IMR-90 (cell line): ENCODE measurements at regions not wholly inside any gene's neighbourhood (a gene's known extent, or its start where the extent isn't known, plus 50 kb on each side); places are given as distances from the start of the nearest gene placed in this dataset.

Source experiments
- ATAC-seq: fragments of 200-7000 bp; cut with Tn5 transposase; 2 replicates; pipeline ENCODE4 v1.9.1; 2020; ENCODE audit warnings: low read depth, mild to moderate bottlenecking, moderate library complexity
- BruUV-seq: library from RNA; stranded (reverse); fragments of 400-500 nt; replicated peaks from 2 replicates; lab custom pipeline; 2021; lab: Mats Ljungman, UMichigan
- CTCF ChIA-PET: fragments of 300-600 bp; formaldehyde crosslinking; extraction: SDS; loops from one replicate; lab custom pipeline; 2021; ENCODE audit warnings: antibody characterized with exemption; lab: Yijun Ruan, JAX
- POLR2A ChIA-PET: fragments of 300-600 bp; sonication (Branson Sonifier 250); formaldehyde crosslinking; loops from one replicate; lab custom pipeline; 2022; ENCODE audit warnings: antibody characterized with exemption; ENCODE audit not compliant: unreplicated experiment; lab: Charles Lee
- DNase-seq: peaks from one replicate; pipeline ENCODE4 v3.0.0; 2013
- H2AFZ ChIP-seq: replicated peaks from 2 replicates; pipeline ENCODE3; 2013; ENCODE audit warnings: low read length, mild to moderate bottlenecking; ENCODE audit not compliant: poor library complexity
- H2AK5ac ChIP-seq: 2 replicates; pipeline ENCODE4 v1.6.1; 2013; ENCODE audit warnings: low read depth, low read length, inconsistent platforms
- H2AK9ac ChIP-seq: replicated peaks from 2 replicates; pipeline ENCODE3; 2013; ENCODE audit warnings: mild to moderate bottlenecking, low read depth, low read length, moderate library complexity; ENCODE audit not compliant: poor library complexity
- H2BK120ac ChIP-seq: 2 replicates; pipeline ENCODE4 v1.6.1; 2013; ENCODE audit warnings: low read depth, low read length, inconsistent platforms
- H2BK15ac ChIP-seq: 3 replicates; pipeline ENCODE4 v1.6.1; 2013; ENCODE audit warnings: low read depth, low read length, inconsistent platforms
- H2BK20ac ChIP-seq: 2 replicates; pipeline ENCODE4 v1.6.1; 2013; ENCODE audit warnings: low read depth, mild to moderate bottlenecking, inconsistent platforms, low read length, moderate library complexity
- H2BK5ac ChIP-seq: 2 replicates; pipeline ENCODE4 v1.6.1; 2013; ENCODE audit warnings: mild to moderate bottlenecking, low read depth, low read length, inconsistent platforms; ENCODE audit not compliant: poor library complexity, severe bottlenecking
- H3K14ac ChIP-seq: replicated peaks from 2 replicates; pipeline ENCODE4 v1.6.1; 2013; ENCODE audit warnings: low read depth, low read length, inconsistent platforms
- H3K18ac ChIP-seq: 2 replicates; pipeline ENCODE4 v1.6.1; 2013; ENCODE audit warnings: low read depth, low read length, control low read depth
- H3K23ac ChIP-seq: 2 replicates; pipeline ENCODE4 v1.6.1; 2013; ENCODE audit warnings: low read depth, low read length, inconsistent platforms
- H3K27ac ChIP-seq: 2 replicates; pipeline ENCODE4 v1.5.1; 2013; ENCODE audit warnings: mild to moderate bottlenecking, control low read depth, low read length; ENCODE audit not compliant: insufficient read depth
- H3K27me3 ChIP-seq: 2 replicates; pipeline ENCODE4 v1.6.1; 2013; ENCODE audit warnings: low read length; ENCODE audit not compliant: control insufficient read depth, insufficient read depth
- H3K36me3 ChIP-seq: 2 replicates; pipeline ENCODE4 v1.6.1; 2013; ENCODE audit warnings: low read length, mixed read lengths; ENCODE audit not compliant: control insufficient read depth, insufficient read depth
- H3K4ac ChIP-seq: 2 replicates; pipeline ENCODE4 v1.6.1; 2013; ENCODE audit warnings: low read depth, low read length, inconsistent platforms
- H3K4me1 ChIP-seq: 2 replicates; pipeline ENCODE4 v1.6.1; 2013; ENCODE audit warnings: low read length, mixed read lengths; ENCODE audit not compliant: control insufficient read depth, insufficient read depth
- H3K4me2 ChIP-seq: 2 replicates; pipeline ENCODE4 v1.6.1; 2013; ENCODE audit warnings: low read depth, mild to moderate bottlenecking, control low read depth, low read length, moderate library complexity
- H3K4me3 ChIP-seq: 2 replicates; pipeline ENCODE4 v1.5.1; 2013; ENCODE audit warnings: low read depth, mild to moderate bottlenecking, control low read depth, low read length, moderate library complexity; ENCODE audit not compliant: insufficient read depth
- H3K56ac ChIP-seq: 2 replicates; pipeline ENCODE4 v1.6.1; 2013; ENCODE audit warnings: low read length, inconsistent platforms; ENCODE audit not compliant: insufficient read depth; ENCODE audit errors: extremely low read depth
- H3K79me1 ChIP-seq, 2 experiments: 2 replicates each; pipeline ENCODE4 v1.6.1; 2013; ENCODE audit warnings: low read length in 2 of 2, inconsistent platforms in 1 of 2, low read depth in 1 of 2
- H3K9ac ChIP-seq: 2 replicates; pipeline ENCODE4 v1.6.1; 2013; ENCODE audit warnings: low read depth, low read length, control low read depth
- H3K9me1 ChIP-seq: 2 replicates; pipeline ENCODE4 v1.6.1; 2013; ENCODE audit warnings: low read length, inconsistent platforms; ENCODE audit not compliant: insufficient read depth
- H3K9me3 ChIP-seq: 2 replicates; pipeline ENCODE4 v1.6.1; 2013; ENCODE audit warnings: low read length; ENCODE audit not compliant: control insufficient read depth, insufficient read depth
- H4K20me1 ChIP-seq: 2 replicates; pipeline ENCODE4 v1.6.1; 2013; ENCODE audit warnings: low read length, inconsistent platforms; ENCODE audit not compliant: insufficient read depth
- H4K5ac ChIP-seq: 2 replicates; pipeline ENCODE4 v1.6.1; 2013; ENCODE audit warnings: mild to moderate bottlenecking, low read depth, low read length, control low read depth
- H4K8ac ChIP-seq, 2 experiments: 2 replicates each; pipeline ENCODE4 v1.6.1; 2013; ENCODE audit warnings: low read depth in 2 of 2, low read length in 2 of 2, control low read depth in 1 of 2, inconsistent platforms in 1 of 2
- H4K91ac ChIP-seq: 2 replicates; pipeline ENCODE4 v1.6.1; 2013; ENCODE audit warnings: low read depth, low read length, inconsistent platforms; ENCODE audit not compliant: insufficient read depth
- BHLHE40 ChIP-seq: fragments of 150-350 bp; IDR thresholded peaks from 2 replicates; pipeline ENCODE4 v1.6.1; 2016; ENCODE audit warnings: mild to moderate bottlenecking, low read depth, low read length
- ELK1 ChIP-seq: fragments of 150-350 bp; IDR thresholded peaks from 2 replicates; pipeline ENCODE4 v1.6.1; 2016; ENCODE audit warnings: low read depth, mild to moderate bottlenecking, low read length, moderate library complexity, borderline replicate concordance
- WGBS, 2 experiments: methylation state at CpG; one replicate each; pipeline versions ENCODE4 v1.1.5 to v1.1.7; 2013; ENCODE audit warnings: missing lambda C conversion rate in 2 of 2; ENCODE audit not compliant: insufficient read length in 1 of 2; ENCODE audit errors: extremely low coverage in 2 of 2; 5-methylcytosine and 5-hydroxymethylcytosine counted together
- dilution Hi-C: fragments of 300-500 bp; cut with HindIII; formaldehyde crosslinking; loops from one replicate; pipeline ENCODE4 v1.14.3; 2018; ENCODE audit warnings: low sequenced_read_pairs; ENCODE audit not compliant: unreplicated experiment
- in situ Hi-C: fragments of 300-500 bp; cut with MboI; formaldehyde crosslinking; loops from 3 replicates; pipeline ENCODE4 v1.14.3; 2019; ENCODE audit warnings: low sequenced_read_pairs, inconsistent platforms, mixed read lengths
- intact Hi-C: fragments of 100-400 bp; cut with micrococcal nuclease; formaldehyde crosslinking; loops from 2 replicates; pipeline ENCODE4 v1.10.0; 2022
- TF ChIP-seq, protein P1 (sequence below): conservative IDR thresholded peaks from 2 replicates; pipeline ENCODE4 v1.5.1; 2012; ENCODE audit warnings: mild to moderate bottlenecking, low read depth, low read length, improper control_type of control experiment

DNA sequence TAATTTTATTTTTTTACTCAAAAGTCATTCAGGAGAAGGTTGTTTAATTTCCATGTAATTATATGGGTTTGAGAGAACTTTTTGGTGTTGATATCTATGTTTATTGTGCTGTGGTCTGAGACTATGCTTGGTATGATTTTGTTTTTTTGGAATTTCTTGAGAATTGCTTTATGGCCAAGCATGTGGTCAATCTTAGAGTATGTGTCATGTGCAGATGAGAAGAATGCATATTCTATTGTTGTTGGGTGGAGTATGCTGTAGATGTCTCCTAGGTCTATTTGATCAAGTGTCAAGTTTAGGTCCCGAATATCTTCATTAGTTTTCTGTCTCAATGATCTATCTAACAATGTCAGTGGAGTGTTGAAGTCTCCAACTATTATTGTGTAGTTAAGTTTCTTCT is 134.9 kb downstream of the HMHB1 start:
- intact Hi-C loops: no loop called here
- CTCF ChIA-PET: no interaction called here
- WGBS, 2 experiments: no CpG with 5 or more reads among the region's 1 CpG

More for the DNA sequence above, 134.9 kb downstream of the HMHB1 start:
- H3K23ac ChIP-seq: no peak overlapping the region
- no peak overlapping the region for H2BK15ac ChIP-seq
- no peak overlapping the region for H3K27ac ChIP-seq
- peaks cover 2% of the 10 kb centered on the region; the same call in 1 of the 2 replicates for H3K9me3 ChIP-seq
- H4K91ac ChIP-seq: no peak overlapping the region
- H3K9me1 ChIP-seq: no peaks in the 10 kb centered on the region
- dilution Hi-C loops (no loop called here), in situ Hi-C loops (no loop called here)
- H3K9ac ChIP-seq: no peak overlapping the region
- H4K8ac ChIP-seq: no peak overlapping the region
- H3K56ac ChIP-seq: no peak overlapping the region
- BruUV-seq: no TSS peak
- POLR2A ChIA-PET: no interaction called here
- no peak overlapping the region for H3K4ac ChIP-seq
- no peak overlapping the region for H4K5ac ChIP-seq
- TF ChIP-seq BHLHE40 (peak; percentile 20; the same call in 1 of the 2 replicates), ELK1 (no peak)
- TF ChIP-seq, protein P1, sequence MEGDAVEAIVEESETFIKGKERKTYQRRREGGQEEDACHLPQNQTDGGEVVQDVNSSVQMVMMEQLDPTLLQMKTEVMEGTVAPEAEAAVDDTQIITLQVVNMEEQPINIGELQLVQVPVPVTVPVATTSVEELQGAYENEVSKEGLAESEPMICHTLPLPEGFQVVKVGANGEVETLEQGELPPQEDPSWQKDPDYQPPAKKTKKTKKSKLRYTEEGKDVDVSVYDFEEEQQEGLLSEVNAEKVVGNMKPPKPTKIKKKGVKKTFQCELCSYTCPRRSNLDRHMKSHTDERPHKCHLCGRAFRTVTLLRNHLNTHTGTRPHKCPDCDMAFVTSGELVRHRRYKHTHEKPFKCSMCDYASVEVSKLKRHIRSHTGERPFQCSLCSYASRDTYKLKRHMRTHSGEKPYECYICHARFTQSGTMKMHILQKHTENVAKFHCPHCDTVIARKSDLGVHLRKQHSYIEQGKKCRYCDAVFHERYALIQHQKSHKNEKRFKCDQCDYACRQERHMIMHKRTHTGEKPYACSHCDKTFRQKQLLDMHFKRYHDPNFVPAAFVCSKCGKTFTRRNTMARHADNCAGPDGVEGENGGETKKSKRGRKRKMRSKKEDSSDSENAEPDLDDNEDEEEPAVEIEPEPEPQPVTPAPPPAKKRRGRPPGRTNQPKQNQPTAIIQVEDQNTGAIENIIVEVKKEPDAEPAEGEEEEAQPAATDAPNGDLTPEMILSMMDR: no peak
- no peaks in the 10 kb centered on the region; the same call in 1 of the 2 replicates for H3K4me1 ChIP-seq
- H2AK5ac ChIP-seq: no peak overlapping the region
- ATAC-seq (peak; percentile 46; the same call in 1 of the 2 replicates), DNase-seq (peak; percentile 35)
- no peak overlapping the region for H2BK5ac ChIP-seq
- H4K20me1 ChIP-seq: no peaks in the 10 kb centered on the region
- no peak overlapping the region for H2BK20ac ChIP-seq
- no peak overlapping the region for H3K4me2 ChIP-seq
- no peak overlapping the region for H2AK9ac ChIP-seq
- no peaks in the 10 kb centered on the region; the same call in 1 of the 2 replicates for H3K36me3 ChIP-seq
- no peak overlapping the region for H2AFZ ChIP-seq
- no peak overlapping the region for H2BK120ac ChIP-seq
- H3K4me3 ChIP-seq: no peak overlapping the region
- no peaks in the 10 kb centered on the region for H3K79me1 ChIP-seq
- H3K27me3 ChIP-seq: no peaks in the 10 kb centered on the region
- no peak overlapping the region for H3K14ac ChIP-seq
- H3K18ac ChIP-seq: no peak overlapping the region
